ENCODE measurements at regions not wholly inside any gene's neighbourhood (a gene's known extent, or its start where the extent isn't known, plus 50 kb on each side); places are given as distances from the start of the nearest gene placed in this dataset.

DNA sequence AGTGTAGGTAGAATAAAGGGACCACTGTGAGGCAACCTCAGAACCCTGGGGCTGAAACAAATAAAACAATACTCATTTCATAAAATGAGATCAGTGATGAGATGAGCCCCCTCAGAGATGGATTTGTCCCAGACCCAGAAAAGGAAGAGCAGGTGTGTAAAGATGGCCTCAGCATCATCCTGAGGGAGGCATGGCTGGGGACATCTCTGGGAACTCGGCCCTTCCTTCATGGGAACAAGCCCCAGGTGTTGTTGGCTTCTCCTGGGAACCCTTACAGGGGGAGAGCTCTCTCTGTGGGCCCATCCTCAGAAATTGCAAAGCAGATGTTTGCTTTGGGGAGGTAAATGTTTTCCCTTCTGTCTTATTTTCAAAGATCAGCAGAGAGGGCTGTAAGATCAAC is 133.2 kb upstream of the USP24 start:
- BruUV-seq (replicated peaks) = no TSS peak
- H3K4me1 ChIP-seq (ENCODE audit: insufficient read depth, low read length) = no peaks in the 10 kb centered on the region
- ATAC-seq (no peak), DNase-seq (no peak)
- CTCF ChIA-PET = no interaction called here
- H3K79me2 ChIP-seq (ENCODE audit: low read length) = no peaks in the 10 kb centered on the region
- intact Hi-C loops (cut with micrococcal nuclease) = no loop called here
- no peaks in the 10 kb centered on the region for H3K36me3 ChIP-seq (ENCODE audit: low read depth, low read length)
- H3K4me2 ChIP-seq (ENCODE audit: low read length) = no peak overlapping the region
- POLR2A ChIA-PET (ENCODE audit: unreplicated experiment) = no interaction called here
- no peaks in the 10 kb centered on the region for H4K20me1 ChIP-seq (ENCODE audit: low read length)
- no peak overlapping the region for H2AFZ ChIP-seq (ENCODE audit: low read length)
- H3K4me3 ChIP-seq (ENCODE audit: low read length) = no peak overlapping the region
- no peak overlapping the region for H3K27ac ChIP-seq (ENCODE audit: low read length)
- no peaks in the 10 kb centered on the region for H3K9me3 ChIP-seq (ENCODE audit: low read length)
- no peaks in the 10 kb centered on the region for H3F3A ChIP-seq (ENCODE audit: low read length, unreplicated experiment)
- TF ChIP-seq EZH2phosphoT487 (IDR thresholded peaks at IDR 0.05; ENCODE audit: borderline replicate concordance, low read length) (no peak), EZH2 (IDR thresholded peaks at IDR 0.05; ENCODE audit: low read length, unreplicated experiment) (no peak)
- TF ChIP-seq, protein P1, sequence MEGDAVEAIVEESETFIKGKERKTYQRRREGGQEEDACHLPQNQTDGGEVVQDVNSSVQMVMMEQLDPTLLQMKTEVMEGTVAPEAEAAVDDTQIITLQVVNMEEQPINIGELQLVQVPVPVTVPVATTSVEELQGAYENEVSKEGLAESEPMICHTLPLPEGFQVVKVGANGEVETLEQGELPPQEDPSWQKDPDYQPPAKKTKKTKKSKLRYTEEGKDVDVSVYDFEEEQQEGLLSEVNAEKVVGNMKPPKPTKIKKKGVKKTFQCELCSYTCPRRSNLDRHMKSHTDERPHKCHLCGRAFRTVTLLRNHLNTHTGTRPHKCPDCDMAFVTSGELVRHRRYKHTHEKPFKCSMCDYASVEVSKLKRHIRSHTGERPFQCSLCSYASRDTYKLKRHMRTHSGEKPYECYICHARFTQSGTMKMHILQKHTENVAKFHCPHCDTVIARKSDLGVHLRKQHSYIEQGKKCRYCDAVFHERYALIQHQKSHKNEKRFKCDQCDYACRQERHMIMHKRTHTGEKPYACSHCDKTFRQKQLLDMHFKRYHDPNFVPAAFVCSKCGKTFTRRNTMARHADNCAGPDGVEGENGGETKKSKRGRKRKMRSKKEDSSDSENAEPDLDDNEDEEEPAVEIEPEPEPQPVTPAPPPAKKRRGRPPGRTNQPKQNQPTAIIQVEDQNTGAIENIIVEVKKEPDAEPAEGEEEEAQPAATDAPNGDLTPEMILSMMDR (conservative IDR thresholded peaks at IDR 0.05; ENCODE audit: low read depth, low read length) = no peak
- H3K9ac ChIP-seq (ENCODE audit: low read length) = no peak overlapping the region
- no peaks in the 10 kb centered on the region for H3K27me3 ChIP-seq (ENCODE audit: low read length)
- H3K9me2 ChIP-seq (replicated peaks; ENCODE audit: low read length) = no peaks in the 10 kb centered on the region

DNA sequence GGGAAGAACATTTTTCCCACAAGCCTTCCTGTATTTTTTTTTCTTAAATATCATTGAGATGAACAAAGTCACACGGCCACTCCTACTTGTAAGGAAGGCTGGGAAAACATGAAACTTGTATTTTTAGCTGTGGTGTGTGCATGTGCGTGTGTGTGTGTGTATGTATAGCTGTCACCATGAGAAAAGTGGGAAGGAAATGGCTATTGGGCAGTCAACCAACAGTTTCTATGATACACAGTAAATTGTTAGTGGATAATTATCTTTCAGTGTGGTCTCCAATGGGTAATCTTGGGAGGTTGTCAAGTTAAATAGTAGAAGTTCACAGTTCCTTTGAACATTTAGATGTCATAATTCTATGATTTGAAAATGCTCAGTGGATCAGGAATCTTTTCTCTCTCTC is 132.7 kb upstream of the USP24 start:
- Histone ChIP-seq H3K79me2 (ENCODE audit: low read length) (no peaks in the 10 kb centered on the region), H3K9ac (ENCODE audit: low read length) (no peak overlapping the region), H2AFZ (ENCODE audit: low read length) (no peak overlapping the region), H3K27ac (ENCODE audit: low read length) (no peak overlapping the region), H3K4me1 (ENCODE audit: insufficient read depth, low read length) (no peaks in the 10 kb centered on the region), H3F3A (ENCODE audit: low read length, unreplicated experiment) (no peaks in the 10 kb centered on the region), H3K27me3 (ENCODE audit: low read length) (no peaks in the 10 kb centered on the region), H3K9me3 (ENCODE audit: low read length) (no peaks in the 10 kb centered on the region), H3K9me2 (replicated peaks; ENCODE audit: low read length) (no peaks in the 10 kb centered on the region), H3K4me2 (ENCODE audit: low read length) (no peak overlapping the region), H3K36me3 (ENCODE audit: low read depth, low read length) (no peaks in the 10 kb centered on the region), H4K20me1 (ENCODE audit: low read length) (no peaks in the 10 kb centered on the region), H3K4me3 (ENCODE audit: low read length) (no peak overlapping the region)
- DNase-seq (no peak), ATAC-seq (no peak)
- no TSS peak for BruUV-seq (replicated peaks)
- intact Hi-C loops (cut with micrococcal nuclease) = no loop called here
- TF ChIP-seq EZH2phosphoT487 (IDR thresholded peaks at IDR 0.05; ENCODE audit: borderline replicate concordance, low read length) = no peak
- TF ChIP-seq, protein P1 (conservative IDR thresholded peaks at IDR 0.05; ENCODE audit: low read depth, low read length) = no peak
- TF ChIP-seq EZH2 (IDR thresholded peaks at IDR 0.05; ENCODE audit: low read length, unreplicated experiment) = no peak
- CTCF ChIA-PET = no interaction called here
- POLR2A ChIA-PET (ENCODE audit: unreplicated experiment) = no interaction called here

DNA sequence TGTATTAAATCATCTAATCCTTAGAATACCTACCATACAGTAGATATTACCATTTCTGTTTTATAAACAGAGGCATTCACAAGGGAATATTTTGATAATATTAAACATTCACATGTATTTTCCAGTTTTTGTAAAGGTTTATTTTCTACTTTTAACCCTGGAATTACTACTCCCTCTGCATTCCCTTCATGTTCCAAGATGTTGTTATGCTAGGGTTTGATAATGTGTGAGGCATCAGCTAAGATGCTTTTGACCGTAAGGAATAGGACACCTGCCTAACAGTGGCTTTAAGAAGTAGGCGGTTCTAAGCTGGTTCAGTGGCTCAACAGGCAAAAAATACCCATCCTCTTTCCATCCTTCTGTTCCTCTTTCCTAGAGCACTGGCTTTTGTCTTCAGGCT is 131.9 kb upstream of the USP24 start:
- H3K9me2 ChIP-seq (replicated peaks; ENCODE audit: low read length) = no peaks in the 10 kb centered on the region
- H3K4me3 ChIP-seq (ENCODE audit: low read length) = no peak overlapping the region
- no peaks in the 10 kb centered on the region for H3F3A ChIP-seq (ENCODE audit: low read length, unreplicated experiment)
- H3K9ac ChIP-seq (ENCODE audit: low read length) = no peak overlapping the region
- no peaks in the 10 kb centered on the region for H3K36me3 ChIP-seq (ENCODE audit: low read depth, low read length)
- no peaks in the 10 kb centered on the region for H3K79me2 ChIP-seq (ENCODE audit: low read length)
- no TSS peak for BruUV-seq (replicated peaks)
- no peaks in the 10 kb centered on the region for H3K27me3 ChIP-seq (ENCODE audit: low read length)
- CTCF ChIA-PET = no interaction called here
- H3K9me3 ChIP-seq (ENCODE audit: low read length) = no peaks in the 10 kb centered on the region
- H3K4me1 ChIP-seq (ENCODE audit: insufficient read depth, low read length) = no peaks in the 10 kb centered on the region
- intact Hi-C loops (cut with micrococcal nuclease) = no loop called here
- H3K4me2 ChIP-seq (ENCODE audit: low read length) = no peak overlapping the region
- no peak overlapping the region for H3K27ac ChIP-seq (ENCODE audit: low read length)
- no peak overlapping the region for H2AFZ ChIP-seq (ENCODE audit: low read length)
- TF ChIP-seq, protein P1 (conservative IDR thresholded peaks at IDR 0.05; ENCODE audit: low read depth, low read length) = no peak
- no peak for TF ChIP-seq EZH2 (IDR thresholded peaks at IDR 0.05; ENCODE audit: low read length, unreplicated experiment)
- TF ChIP-seq EZH2phosphoT487 (IDR thresholded peaks at IDR 0.05; ENCODE audit: borderline replicate concordance, low read length) = no peak
- H4K20me1 ChIP-seq (ENCODE audit: low read length) = no peaks in the 10 kb centered on the region
- POLR2A ChIA-PET (ENCODE audit: unreplicated experiment) = no interaction called here
- no peak for ATAC-seq
- no peak for DNase-seq
